ENCODE measurements at regions not wholly inside any gene's neighbourhood (a gene's known extent, or its start where the extent isn't known, plus 50 kb on each side); places are given as distances from the start of the nearest gene placed in this dataset.

DNA sequence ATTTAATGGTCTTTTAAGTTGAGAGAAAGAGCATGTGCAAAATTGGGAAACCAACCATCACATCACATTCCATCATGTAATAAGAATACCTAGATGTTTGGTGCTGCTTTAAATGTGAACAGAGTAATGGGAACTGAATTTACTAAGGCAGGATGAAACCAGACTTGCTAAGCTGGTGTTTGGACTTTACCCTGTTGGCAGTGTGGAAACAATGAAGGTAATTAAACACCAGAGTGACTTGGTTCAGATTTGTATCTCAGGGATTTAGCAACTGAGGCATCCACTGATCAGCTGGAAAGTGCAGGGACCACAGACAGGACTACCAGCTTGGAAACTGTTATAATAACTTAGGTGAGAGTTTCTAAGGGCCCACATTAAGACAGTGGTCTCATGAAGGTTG is 263.4 kb downstream of the OLFM3 start:
- DNase-seq = no peak

DNA sequence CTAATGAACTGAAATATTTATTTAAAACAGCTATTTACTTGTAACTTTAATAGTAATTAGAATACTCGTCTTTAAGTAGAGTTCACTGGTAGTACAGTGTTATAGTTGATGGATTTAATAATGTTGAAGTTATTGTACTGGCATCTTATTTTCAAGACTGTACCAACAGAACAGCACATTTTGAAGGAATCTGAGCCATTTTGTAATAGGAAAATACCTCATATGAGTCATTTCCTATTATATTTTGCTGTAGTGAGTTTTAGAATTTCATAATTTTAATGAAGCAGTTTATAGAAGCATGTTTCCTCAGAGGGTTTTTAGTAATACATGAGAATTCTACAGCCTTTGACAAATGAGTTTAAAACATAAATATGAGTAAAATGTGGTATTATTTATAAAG is 258.3 kb downstream of the OLFM3 start:
- no peak for DNase-seq

DNA sequence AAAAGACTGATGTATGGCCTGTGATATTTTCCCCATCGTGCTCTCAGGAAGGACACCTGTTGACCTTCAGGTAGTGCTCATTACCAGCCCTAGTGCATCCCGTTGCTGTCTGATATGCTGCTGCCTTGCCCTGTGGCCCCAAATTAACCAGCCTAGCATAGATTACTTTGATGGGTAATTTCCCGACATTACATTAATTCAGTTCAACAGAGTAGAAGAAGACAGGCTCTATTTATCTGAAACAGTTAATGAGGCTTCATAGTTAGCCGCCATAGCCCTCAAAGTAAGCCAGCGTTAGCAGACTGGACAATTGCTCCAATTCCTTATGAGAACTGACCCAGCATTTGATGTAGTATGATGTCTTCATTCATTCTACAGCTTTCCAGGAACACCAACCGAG is 257.6 kb downstream of the OLFM3 start:
- no peak for DNase-seq

DNA sequence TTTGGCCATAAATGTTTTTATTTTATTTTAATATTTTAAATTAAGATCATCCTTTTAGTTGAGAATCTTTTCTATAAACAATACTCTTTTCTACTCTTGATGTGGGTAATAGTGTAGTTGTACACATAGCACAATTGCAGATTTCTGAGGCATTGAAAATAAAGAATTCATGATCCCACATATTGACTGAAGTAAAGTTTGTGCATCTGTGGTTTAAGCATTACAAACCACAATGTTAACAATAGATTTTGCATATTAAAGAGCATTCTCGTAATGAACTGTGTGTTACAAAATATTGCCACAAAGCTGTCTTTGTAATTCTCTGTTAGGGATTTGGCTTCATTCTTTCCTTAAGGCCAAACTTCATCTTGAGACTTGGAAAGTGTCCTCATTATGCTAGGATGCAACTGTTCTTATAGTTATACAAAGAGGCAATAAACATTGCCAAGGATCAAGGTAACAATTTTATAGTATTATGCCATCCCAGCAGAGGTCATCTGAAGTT is 256.8 kb downstream of the OLFM3 start:
- no peak for DNase-seq

DNA sequence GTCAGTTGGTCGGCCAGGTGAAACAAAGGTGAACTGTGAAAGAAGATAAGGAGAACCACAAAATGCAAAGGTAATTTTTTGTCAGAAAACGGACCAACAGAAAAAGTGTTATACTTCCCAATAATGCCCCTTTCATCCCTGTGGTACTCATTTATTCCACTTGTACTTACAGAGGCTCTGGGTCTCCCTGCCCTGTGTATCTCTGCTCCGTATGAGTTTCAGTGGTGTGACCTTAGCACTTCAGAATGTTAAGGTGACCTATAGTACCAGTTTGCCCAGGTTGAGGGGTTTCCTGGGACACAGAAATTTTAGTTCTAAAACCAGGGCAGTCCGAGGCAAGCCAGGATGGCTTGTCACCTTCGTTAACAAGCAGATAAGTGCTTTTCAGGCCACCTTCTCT is 254.8 kb downstream of the OLFM3 start:
- DNase-seq = no peak

DNA sequence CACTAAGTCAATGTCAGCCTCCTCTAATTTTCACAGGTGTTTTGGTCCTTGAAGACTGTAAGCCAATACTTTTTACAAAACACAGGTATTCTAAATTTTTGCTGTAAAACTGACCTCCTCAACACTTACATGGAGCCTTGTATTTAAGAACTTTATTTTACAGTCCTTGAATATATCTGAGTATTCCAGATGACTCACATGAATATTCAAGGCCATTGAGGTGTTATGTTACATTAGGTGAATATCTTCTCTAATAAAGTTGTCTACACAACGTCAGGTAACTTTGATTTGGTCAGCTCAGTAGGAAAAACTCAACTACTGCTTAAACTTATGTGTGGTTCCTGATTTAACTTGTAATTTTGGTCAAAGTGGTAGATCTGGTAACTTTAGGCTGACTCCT is 254.2 kb downstream of the OLFM3 start:
- DNase-seq = no peak

DNA sequence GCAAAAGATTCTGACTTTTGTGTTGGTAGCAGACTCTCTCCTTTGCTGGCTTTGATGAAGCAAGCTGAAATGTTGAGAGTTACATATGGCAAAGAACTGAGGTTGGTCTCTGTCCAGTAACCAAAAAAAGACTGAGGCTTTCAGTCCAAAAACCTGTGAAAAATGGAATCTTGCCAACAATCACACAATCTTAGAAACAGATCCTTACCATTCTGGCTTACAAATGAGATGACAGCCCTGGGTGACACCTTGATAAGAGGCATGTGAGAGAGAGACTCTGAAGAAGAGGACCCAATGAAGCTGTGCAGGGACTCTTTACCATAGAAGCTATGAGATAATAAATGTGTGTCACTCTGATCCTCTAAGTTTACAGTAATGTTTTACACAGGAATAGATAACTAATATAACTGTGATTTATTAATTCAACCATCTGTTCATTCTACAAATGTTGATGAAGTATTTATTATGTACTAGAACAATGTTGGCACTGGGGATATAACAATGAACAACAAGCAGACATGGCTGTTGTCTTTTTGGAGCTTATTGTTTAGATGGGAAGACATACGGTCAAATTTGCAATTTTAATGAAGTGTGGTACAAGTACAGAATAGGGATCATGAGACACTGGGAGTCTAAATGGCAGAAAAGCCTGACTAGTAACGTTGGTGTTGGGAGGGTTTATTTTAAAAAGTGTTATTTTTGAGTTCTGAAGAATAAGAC is 251.0 kb downstream of the OLFM3 start:
- DNase-seq = no peak

DNA sequence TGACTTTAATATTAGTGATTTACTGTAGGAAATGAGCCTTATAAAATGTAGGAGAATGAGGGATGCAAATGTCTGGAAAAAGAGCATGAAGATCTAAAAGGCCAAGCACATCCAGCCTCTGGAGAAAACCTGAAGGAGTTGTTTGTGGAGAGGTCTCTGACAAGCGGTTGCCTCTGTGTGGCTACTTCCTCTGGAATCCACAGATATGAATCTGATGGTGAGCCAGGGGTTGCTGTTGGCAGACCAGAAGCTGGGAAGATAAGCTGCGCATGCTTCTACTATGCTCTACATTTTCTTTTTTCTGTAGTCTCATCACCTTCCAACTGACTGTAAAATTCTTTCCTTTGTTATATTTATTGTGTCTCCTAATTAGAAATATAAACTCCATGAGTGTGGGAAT is 248.6 kb downstream of the OLFM3 start:
- no peak for DNase-seq
